GM21360 (cell line): ENCODE measurements at regions not wholly inside any gene's neighbourhood (a gene's known extent, or its start where the extent isn't known, plus 50 kb on each side); places are given as distances from the start of the nearest gene placed in this dataset.
"Not testable (repeated sequence)": the region's sequence is repeated elsewhere in the genome, so short reads cannot be mapped to it uniquely, and the experiment has no call there.

Source experiments
- ATAC-seq: cut with Tn5 transposase; IDR thresholded peaks from one replicate; pipeline ENCODE4 v1.9.1; 2021; ENCODE audit warnings: mild to moderate bottlenecking, moderate library complexity; ENCODE audit not compliant: unreplicated experiment

DNA sequence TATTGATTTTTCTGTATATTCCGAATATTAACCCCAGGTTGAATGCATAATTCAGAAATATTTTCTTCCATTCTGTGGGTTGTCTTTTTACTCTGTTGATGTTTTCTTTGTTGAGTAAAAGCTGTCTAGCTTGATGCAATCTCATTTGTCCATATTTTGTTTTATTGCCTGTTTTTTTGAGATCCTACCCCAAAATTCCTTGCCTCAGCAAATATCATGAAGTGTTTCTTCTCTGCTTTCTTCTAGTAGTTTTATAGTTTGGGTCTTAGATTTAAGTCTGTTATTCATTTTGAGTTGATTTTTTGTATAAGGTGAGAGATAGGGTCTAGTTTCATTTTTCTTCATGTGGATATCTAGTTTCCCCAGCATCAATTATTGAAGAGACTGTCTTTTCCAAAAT is 467.9 kb upstream of the GCFC2 start:
- ATAC-seq = no peak

DNA sequence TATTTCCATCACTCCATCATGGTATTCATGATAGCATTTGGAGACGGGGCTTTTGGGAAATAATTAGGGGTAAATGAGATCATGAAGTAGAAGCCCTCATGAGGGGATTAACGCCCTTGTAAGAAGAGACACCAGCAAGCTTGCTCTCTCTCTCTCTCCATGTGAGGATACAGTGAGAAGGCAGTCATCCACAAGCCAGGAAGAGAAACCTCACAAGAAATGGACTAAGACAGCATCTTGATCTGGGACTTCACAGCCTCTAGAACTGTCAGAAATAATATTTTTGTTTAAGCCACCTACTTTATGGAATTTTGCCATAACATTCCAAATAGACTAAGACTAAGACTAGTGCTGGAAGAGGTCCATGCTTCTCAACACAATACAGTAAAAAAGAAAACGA is 464.6 kb upstream of the GCFC2 start:
- ATAC-seq = no peak

DNA sequence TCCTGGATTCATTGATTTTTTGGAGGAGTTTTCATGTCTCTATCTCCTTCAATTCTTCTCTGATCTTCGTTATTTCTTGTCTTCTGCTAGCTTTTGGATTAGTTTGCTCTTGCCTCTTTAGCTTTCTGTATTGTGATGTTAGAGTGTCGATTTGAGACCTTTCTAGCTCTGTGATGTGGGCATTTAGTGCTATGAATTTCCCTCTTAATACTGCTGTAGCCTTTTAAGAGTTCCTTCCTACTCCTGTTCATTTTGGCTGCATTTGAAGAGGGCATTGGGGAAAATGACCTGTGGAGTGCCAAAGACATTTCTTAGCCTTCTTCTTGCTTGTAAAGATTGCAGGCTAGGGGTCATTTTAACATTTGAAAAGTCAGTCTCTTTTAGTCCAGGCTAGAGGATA is 463.8 kb upstream of the GCFC2 start:
- no peak for ATAC-seq

DNA sequence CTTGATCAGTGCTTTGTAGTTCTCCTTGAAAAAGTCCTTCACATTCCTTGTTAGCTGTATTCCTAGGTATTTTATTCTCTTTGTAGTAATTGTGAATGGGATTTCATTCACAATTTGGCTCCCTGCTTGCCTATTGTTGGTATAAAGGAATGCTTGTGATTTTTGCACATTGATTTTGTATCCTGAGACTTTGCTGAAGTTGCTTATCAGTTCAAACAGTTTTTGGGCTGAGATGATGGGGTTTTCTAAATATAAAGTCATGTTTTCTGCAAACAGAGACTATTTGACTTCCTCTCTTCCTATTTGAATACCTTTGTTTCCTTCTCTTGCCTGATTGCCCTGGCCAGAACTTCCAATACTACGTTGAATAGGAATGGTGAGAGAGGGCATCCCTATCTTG is 462.5 kb upstream of the GCFC2 start:
- ATAC-seq = not testable (repeated sequence)

DNA sequence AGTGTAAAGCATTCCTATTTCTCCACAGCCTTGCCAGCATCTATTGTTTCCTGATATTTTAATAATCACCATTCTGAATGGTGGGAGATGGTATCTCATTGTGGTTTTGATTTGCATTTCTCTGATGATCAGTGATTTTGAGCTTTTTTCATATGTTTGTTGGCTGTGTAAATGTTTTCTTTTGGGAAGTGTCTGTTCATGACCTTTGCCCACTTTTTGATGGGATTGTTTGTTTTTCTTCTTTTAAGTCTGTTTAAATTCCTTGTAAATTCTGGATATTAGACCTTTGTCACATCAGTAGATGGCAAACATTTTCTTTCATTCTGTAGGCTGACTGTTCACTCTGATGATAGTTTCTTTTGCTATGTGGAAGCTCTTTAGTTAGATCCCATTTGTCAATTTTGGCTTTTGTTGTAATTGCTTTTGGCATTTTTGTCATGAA is 461.5 kb upstream of the GCFC2 start:
- ATAC-seq = not testable (repeated sequence)

DNA sequence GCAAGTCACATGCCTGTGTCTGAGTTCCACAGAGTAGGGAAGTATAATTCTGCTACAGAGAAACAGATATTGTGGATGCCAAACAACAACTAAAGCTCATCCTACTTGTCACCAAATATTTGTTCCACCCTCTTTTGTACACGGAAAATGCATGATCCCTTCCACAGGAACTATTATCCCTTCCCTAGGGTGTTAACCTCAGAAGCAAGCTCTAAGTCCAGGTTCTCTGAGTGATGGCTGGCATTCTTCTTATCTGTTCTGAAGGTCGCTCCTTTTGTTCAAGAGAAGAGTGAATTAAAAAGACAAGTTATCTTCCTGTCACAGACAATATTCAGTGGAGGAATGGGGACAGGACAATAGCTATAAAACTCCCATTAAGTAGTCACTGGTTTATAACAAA is 460.1 kb upstream of the GCFC2 start:
- ATAC-seq = no peak

DNA sequence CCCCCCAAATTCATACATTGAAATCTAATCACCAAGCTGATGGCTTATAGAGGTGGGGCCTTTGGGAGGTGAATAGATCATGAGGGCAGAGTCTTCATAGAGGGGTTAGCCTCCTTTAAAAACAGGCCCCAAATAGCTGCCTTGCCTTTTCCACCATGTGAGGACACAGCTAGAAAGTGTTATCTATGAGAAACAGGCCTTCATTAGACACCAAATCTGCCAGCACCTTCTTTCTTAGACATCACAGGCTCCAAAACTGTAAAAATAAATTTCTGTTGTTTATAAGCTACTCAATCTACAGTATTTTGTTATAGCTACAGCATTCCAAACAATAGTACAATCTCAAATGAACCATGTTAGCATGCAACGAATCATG is 459.3 kb upstream of the GCFC2 start:
- no peak for ATAC-seq

DNA sequence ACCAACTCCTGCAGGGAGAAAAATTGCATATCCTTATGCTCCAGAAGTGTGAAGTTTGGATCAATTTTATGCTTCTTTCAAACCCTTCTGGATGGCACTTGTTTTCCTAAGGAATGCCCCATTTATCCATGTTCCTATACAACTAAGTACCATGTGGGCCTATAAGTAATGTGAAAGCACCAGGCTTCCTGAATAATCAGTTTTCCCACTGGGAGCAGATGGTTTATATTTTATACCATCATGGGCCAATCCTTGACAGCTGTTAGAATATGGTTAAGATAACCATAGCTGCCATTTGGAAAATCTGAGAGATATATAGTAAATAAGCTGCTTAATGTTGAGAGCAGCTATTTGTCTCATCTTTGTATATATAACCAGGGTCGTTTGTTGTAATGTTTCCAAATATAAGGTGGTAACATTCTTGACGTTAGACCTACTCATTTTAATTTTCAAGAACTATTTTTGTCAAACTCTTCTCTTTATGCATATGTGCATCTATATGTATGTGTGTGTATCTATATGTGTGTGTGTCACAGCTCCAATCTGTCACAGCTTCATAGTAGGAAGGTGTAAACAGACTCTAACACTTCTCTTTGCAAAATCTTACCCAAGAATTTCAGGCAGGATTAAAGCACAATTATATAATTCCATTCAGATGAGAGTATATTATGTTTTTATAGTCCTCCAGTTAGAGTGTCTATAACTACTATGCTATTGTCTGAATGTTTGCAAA is 458.7 kb upstream of the GCFC2 start:
- no peak for ATAC-seq

DNA sequence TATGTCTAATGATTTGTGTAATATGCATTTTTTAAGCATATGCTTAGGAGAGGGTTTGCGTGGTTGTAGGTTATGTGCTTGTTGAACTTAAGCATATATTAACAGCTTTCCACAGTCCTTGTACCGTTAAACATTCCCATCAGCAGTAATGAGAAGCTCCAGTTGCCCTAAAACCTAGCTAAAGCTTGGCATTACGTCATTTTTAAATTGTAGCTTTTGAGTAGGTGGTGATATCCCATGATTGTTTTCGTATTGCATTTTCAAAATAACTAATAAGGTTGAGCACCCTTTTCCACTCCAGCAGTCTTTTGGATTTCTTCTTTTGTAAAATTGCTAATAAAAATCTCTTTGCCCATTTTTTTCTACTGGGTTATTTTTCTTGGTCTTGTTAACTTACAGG is 453.1 kb upstream of the GCFC2 start:
- ATAC-seq = no peak

DNA sequence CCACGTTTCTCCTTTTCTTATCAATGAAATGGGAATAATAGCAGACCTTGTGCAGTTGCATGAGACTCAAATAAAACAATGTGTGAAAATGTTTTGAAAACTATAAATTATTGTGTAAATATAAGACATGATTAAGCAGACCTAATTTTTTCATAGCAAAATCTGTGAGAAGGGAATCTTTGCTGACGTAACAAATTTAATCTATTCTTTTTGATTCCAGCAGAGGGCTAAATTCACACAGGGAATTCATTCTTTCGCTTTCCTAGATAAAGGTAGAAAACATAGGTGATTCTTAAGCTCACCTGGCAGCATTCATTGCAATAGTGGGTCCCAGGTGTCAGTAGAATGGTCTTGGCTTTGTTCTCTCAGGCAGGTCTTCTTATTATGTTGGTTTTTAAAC is 450.0 kb upstream of the GCFC2 start:
- ATAC-seq = no peak

DNA sequence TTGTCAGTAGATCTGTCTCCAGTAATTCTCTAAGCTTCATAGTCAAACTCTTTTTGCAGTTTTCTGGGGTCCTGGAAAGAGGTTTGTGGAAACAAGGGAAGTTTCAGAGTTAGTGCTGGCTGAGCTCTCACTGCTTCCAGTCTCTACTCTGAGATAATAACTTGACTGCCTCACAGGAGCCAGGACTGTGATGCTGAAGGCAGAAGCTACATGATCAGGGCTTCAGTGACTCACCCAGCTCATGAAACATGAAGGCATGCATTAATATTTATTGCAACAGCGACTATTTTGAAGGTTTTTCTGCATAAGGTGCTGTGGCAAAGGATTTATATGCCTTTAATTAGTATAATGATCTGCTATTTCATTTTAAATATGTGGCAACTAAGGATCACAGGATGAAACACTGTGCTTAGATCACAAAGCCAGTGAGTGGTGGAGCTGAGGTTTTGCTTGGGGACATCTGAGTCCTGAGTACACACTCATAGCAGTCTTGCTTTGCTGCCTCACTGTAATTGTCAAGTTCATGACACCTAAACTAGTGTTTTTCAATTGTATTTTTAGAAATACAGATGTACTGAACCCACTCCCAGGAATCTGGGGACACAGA is 448.4 kb upstream of the GCFC2 start:
- no peak for ATAC-seq

DNA sequence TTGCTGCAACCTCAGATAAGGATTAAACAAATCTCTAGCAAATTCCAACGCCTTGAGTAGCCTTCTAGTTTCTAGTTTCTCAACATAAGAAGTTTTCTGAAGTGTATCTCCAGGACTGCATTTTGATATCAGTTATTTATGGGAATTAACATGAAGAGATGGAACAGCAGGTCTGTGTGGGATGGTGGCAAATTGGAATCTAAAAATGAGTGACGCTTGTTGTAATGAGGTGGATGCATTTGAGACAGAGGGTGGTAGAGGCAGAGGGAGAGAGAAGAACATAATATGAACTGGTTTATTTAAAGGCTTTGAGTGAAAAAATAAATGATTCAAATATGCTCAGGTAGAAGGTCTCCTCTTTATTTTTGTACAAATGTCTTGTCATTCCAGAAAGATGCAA is 446.8 kb upstream of the GCFC2 start:
- no peak for ATAC-seq

DNA sequence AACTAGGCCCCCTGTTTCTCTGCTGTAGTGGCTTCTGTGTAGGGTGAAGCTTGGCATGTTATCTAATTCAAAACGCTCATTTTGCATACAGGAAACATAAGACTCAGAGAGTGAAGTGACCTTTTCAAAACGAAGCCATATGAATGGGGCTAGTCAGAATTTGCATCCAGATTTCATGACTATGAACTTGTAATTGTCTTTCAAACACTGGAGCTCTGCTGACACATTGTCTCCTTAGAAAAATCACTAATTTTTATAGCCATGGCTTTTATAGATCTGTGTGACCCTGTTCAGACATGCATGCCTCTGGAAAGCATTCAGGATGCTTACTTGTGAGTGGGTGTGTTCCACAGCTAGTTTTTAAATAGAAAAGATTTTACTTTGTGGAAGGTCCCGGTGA is 444.3 kb upstream of the GCFC2 start:
- no peak for ATAC-seq

DNA sequence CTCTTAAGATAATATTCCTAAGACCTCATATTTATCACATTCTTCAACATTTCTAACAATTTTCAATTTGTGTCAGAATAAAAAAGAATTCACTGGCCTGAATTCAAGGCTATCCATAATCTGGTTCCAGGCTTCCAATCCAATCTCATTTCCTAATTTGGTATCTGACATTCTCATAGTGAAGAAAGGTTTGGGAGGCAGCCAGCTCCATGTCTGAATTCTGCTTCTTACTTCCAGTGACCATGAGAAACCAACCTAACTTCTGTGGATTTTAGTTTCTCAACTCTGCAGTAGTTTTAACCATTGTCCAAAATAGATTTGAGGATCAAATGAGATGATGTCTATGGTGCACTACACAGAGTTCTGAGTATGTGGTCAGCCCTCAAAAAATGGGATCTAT is 439.1 kb upstream of the GCFC2 start:
- ATAC-seq = no peak

DNA sequence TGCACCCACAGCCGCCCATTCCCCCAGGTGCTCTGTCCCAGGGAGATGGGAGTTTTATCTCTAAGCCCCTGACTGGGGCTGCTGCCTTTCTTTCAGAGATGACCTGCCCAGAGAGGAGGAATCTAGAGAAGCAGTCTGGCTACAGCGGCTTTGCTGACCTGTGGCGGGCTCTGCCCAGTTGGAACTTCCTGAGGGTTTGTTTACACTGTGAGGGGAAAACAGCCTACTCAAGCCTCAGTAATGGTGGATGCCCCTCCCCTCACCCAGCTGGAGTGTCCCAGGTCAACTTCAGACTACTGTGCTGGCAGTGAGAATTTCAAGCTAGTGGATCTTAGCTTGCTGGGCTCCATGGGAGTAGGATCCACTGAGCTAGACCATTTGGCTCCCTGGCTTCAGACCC is 428.6 kb upstream of the GCFC2 start:
- ATAC-seq = not testable (repeated sequence)

DNA sequence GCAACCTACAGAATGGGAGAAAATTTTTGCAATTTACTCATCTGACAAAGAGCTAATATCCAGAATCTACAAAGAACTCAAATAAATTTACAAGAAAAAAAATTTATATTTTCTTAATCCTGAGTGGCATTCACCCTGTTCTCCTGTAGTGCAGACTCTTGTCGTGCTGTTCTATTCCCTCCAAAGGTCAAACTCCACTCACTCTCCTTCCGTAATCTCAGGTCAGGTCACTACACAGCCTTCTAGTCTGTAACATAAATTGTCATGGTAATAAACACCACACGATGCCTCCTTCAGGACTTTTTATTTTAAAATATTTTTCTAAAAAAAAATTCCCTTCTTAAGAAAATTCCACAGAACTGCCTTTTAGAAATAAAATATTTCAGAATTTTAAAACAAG is 417.9 kb upstream of the GCFC2 start:
- ATAC-seq = no peak

DNA sequence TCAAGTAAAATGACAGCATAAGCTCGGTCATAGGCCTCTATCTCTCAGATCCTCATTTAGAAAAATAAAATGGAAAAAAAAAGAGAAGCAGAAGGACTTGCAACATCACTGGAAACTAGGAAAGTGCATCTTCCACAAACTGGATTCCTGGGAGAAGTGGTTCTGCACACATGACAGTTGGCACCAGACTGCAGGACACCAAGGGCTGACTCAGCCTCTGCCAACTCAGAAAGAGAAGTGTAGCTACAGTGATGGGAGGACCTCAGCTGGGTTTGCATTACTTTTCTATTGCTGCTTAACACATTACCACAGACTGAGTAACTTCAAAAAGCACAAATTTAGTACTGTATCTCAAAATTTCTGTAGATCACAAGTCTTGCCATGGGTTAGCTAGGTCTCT is 409.5 kb upstream of the GCFC2 start:
- no peak for ATAC-seq

DNA sequence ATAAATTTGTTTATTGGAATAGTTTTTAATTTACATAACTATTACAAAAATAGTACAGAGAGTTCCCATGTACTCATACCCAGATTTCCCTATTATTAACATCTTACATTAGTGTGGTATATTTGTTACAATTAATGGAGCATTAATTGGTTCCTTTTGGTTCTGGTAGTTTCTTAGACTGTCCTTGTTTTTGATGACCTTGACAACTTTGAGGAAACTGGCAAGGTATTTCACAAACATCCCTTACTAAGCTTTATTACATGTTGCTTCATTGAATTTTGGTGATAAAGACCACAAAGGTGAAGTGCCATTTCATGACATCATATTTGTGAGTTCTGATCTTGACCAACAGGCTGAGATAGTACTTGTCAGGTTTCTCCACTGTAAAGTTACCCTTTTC is 379.0 kb upstream of the GCFC2 start:
- ATAC-seq = no peak

DNA sequence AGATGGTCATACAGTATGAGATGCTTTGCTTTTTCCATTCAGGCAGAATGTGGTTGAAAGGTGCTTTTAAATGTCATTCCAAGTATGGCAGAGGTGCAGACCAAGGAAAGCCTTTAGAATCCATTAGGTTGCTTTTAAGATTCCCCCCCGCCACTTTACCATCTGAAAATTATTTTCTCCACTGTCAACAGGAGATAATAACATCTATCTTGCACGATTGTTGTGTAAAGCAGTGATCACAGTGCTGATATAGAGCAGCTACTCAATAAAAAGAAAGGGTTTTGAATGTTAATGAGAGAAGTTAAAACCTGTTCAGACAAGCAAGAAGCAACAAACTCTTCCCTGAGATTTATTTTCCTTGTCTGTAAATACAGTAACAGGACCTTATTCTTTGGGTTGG is 372.5 kb upstream of the GCFC2 start:
- no peak for ATAC-seq

DNA sequence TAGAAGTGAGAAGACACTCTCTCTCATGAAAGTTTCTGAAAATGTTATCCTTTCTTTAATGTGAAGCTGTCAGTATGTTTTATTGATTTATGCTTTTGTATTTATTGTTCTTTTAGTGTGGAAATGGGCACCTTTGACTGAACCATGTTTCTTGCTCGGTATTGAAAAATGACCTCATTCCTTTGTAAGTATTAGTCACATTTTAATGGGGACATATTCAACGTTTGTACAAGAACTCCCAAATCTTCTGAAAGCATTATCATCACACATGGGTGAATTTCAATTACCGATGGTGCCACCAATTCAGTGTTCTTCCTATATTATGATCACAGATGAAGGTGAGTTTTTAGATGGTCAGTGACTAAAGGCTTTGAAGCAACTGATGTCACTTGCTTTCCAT is 371.8 kb upstream of the GCFC2 start:
- ATAC-seq = no peak

DNA sequence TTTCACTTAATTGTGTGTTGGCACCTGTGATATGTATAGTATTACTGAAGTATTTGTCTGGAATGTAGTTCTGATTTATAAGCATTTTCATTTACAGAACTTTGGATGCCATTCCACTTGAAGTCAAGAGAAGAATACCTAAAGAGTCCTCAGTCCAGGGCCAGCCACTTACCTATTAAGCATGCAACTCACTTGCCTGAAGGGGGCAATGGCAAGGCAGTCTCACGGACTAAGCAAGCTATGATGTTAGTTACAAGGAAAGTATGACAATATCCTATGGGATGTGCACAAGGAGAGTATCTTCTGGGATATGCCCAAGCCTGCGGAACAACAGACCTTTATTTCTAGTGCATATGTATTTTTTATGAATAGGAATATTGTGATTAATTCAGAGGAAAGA is 369.4 kb upstream of the GCFC2 start:
- no peak for ATAC-seq

DNA sequence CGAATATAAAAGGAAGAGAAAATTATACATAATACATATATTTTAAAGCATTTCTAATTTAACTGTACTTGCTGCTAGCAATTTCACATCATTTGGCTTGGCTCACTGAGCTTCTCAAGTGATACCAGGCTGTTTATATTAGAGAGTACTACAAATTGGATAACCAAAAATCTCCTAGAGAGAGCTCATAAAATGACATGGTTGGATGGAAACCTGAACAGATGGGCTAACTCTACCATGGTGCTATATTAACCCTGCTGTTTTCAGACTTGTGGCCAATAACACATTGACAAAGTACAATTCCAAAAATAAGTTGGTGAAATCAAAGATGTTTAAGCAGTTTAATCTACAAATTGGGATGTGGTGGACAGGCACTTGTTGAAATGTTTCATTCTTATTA is 364.4 kb upstream of the GCFC2 start:
- ATAC-seq = no peak

DNA sequence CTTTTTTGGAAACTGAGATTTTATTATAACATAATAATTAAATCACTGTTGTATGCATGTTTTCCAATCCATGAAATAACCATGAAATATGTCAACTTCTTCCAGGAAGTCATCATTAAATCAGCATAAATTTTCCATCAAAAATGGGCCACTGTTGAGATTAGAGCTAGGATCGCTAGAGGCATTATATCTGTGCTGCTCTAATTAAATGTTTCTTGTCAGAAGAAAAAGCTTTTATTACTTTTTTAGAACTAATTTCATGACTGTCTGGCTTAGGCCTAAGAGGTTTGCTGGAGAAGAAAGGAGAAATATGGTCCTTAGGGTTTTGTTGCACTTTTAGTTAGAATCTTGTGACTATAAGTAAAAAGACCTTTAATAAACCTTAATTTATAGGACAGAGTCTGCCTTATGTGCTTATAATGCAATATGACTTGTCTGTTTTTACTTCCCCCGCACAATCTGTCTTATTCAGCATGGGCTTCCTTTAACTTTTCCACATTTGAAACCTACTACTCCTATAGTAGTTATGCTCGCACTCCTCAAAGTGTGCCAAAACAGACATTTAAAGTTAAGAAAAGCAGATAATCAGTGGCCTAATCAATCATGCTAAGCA is 363.4 kb upstream of the GCFC2 start:
- ATAC-seq = no peak
